ENCODE measurements at regions not wholly inside any gene's neighbourhood (a gene's known extent, or its start where the extent isn't known, plus 50 kb on each side); places are given as distances from the start of the nearest gene placed in this dataset.
A peak's percentile ranks its signal among the peaks of the same experiment; 100 is the strongest.

DNA sequence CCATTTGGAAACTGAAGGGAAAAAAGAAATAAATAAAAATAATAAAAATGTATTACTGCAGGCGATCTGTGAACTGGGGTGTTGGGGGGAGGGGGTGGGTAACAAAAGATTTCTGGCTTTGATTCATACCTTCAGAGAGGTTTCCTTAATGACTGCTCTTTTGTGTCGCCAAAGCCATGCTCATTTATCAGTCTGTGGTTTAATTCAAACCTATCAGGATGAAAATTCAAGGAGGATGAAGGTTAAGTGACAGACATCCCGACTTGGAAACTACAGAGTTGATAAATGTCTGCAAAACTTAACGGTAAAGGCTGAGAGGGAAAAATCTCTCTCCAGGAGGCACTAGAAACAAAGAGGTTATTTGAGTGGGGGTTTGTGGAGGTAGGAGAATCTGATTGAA is 278.2 kb downstream of the PSAT1 start:
- BruUV-seq (replicated peaks): no TSS peak
- TF ChIP-seq, protein P1, sequence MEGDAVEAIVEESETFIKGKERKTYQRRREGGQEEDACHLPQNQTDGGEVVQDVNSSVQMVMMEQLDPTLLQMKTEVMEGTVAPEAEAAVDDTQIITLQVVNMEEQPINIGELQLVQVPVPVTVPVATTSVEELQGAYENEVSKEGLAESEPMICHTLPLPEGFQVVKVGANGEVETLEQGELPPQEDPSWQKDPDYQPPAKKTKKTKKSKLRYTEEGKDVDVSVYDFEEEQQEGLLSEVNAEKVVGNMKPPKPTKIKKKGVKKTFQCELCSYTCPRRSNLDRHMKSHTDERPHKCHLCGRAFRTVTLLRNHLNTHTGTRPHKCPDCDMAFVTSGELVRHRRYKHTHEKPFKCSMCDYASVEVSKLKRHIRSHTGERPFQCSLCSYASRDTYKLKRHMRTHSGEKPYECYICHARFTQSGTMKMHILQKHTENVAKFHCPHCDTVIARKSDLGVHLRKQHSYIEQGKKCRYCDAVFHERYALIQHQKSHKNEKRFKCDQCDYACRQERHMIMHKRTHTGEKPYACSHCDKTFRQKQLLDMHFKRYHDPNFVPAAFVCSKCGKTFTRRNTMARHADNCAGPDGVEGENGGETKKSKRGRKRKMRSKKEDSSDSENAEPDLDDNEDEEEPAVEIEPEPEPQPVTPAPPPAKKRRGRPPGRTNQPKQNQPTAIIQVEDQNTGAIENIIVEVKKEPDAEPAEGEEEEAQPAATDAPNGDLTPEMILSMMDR (conservative IDR thresholded peaks at IDR 0.05; ENCODE audit: low read depth, low read length): no peak
- no peak for TF ChIP-seq EZH2 (IDR thresholded peaks at IDR 0.05; ENCODE audit: borderline replicate concordance, low read depth, low read length, poor library complexity, severe bottlenecking)
- Histone ChIP-seq H3K4me3 (ENCODE audit: low read depth, low read length, poor library complexity, severe bottlenecking) (no peak overlapping the region), H3K4me1 (ENCODE audit: insufficient read depth, low read length, poor library complexity, severe bottlenecking) (peaks cover 13% of the 10 kb centered on the region), H3K27me3 (replicated peaks; ENCODE audit: insufficient read depth, low read depth, low read length, poor library complexity) (peaks cover 71% of the 10 kb centered on the region), H3K9me3 (ENCODE audit: low read depth, low read length, poor library complexity, severe bottlenecking) (no peaks in the 10 kb centered on the region), H3K36me3 (ENCODE audit: insufficient read depth, low read length, poor library complexity, severe bottlenecking) (no peaks in the 10 kb centered on the region), H3K27ac (ENCODE audit: low read depth, low read length, poor library complexity, severe bottlenecking) (no peak overlapping the region)
- no peak for DNase-seq (ENCODE audit: low spot score)
- intact Hi-C loops (cut with micrococcal nuclease; ENCODE audit: unreplicated experiment): no loop called here
- CTCF ChIA-PET: no interaction called here
- POLR2A ChIA-PET (ENCODE audit: low non-redundant PET): no interaction called here

DNA sequence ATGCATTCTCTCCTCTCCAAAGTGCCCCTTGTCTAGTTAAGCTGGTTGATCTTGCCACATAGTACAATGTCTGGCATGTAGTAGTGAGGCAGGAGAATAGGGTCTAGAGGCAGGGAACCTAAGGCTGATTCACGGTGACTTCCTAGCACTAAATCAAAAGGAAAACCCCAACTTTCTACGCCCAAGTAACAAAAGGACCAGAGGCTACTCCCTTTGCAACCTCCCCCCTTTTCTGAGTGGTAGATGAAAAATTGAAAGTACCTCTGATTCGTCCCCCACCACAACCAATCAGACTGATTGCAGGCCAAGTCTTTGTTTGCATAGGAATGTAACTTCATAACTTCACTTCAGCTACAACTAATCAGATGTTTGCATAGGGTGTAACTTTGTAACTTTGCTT is 278.8 kb downstream of the PSAT1 start:
- no peak for DNase-seq (ENCODE audit: low spot score)
- ChIA-PET CTCF (no interaction called here), POLR2A (ENCODE audit: low non-redundant PET) (no interaction called here)
- TF ChIP-seq, protein P1 (conservative IDR thresholded peaks at IDR 0.05; ENCODE audit: low read depth, low read length): no peak
- no peak for TF ChIP-seq EZH2 (IDR thresholded peaks at IDR 0.05; ENCODE audit: borderline replicate concordance, low read depth, low read length, poor library complexity, severe bottlenecking)
- no TSS peak for BruUV-seq (replicated peaks)
- H3K4me3 ChIP-seq (ENCODE audit: low read depth, low read length, poor library complexity, severe bottlenecking): no peak overlapping the region
- H3K27ac ChIP-seq (ENCODE audit: low read depth, low read length, poor library complexity, severe bottlenecking): no peak overlapping the region
- no peaks in the 10 kb centered on the region for H3K36me3 ChIP-seq (ENCODE audit: insufficient read depth, low read length, poor library complexity, severe bottlenecking)
- intact Hi-C loops (cut with micrococcal nuclease; ENCODE audit: unreplicated experiment): no loop called here
- peaks cover 13% of the 10 kb centered on the region for H3K4me1 ChIP-seq (ENCODE audit: insufficient read depth, low read length, poor library complexity, severe bottlenecking)
- H3K9me3 ChIP-seq (ENCODE audit: low read depth, low read length, poor library complexity, severe bottlenecking): no peaks in the 10 kb centered on the region
- peaks cover 71% of the 10 kb centered on the region for H3K27me3 ChIP-seq (replicated peaks; ENCODE audit: insufficient read depth, low read depth, low read length, poor library complexity)

DNA sequence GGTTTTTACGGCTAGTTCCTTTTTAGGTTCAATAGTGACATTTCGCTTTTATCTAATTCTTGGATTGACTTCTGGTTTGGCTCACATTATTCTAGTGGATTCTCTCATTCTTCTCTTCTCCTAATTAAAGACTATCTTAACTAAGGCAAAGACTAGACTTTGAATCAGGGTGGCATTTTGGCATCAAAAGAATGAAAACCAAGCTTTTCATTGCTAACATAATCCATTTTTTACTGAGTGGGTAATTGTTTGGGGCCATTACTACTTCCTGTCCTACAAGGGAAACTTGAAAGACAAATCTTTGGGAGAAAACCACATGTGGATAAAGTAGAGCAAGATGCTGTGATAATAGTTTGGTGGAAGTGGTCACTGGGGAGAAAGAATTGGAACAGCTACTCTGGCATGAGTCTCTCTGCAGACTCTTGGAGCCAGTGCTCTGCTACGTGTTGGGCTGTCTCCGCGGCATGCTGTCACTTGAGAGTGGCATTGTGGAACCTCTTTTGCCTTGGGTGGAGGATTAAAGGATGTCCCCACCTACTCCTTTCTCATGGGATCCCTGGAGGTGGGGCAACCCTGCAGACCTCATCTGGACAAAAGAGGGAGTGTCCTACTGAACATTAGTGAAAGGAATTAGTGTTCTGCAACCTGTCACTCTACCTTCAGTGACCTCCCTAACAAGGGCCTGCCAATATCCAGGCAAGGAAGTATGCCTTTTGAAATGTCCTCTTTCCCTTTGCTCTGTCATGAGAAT is 280.4 kb downstream of the PSAT1 start:
- intact Hi-C loops (cut with micrococcal nuclease; ENCODE audit: unreplicated experiment): no loop called here
- ChIA-PET POLR2A (ENCODE audit: low non-redundant PET) (no interaction called here), CTCF (no interaction called here)
- no peaks in the 10 kb centered on the region for H3K9me3 ChIP-seq (ENCODE audit: low read depth, low read length, poor library complexity, severe bottlenecking)
- H3K4me3 ChIP-seq (ENCODE audit: low read depth, low read length, poor library complexity, severe bottlenecking): no peak overlapping the region
- TF ChIP-seq EZH2 (IDR thresholded peaks at IDR 0.05; ENCODE audit: borderline replicate concordance, low read depth, low read length, poor library complexity, severe bottlenecking): no peak
- TF ChIP-seq, protein P1 (conservative IDR thresholded peaks at IDR 0.05; ENCODE audit: low read depth, low read length): no peak
- no TSS peak for BruUV-seq (replicated peaks)
- no peaks in the 10 kb centered on the region for H3K36me3 ChIP-seq (ENCODE audit: insufficient read depth, low read length, poor library complexity, severe bottlenecking)
- H3K27me3 ChIP-seq (replicated peaks; ENCODE audit: insufficient read depth, low read depth, low read length, poor library complexity): peaks cover 72% of the 10 kb centered on the region
- peak; percentile 85 for DNase-seq (ENCODE audit: low spot score)
- peaks cover 13% of the 10 kb centered on the region for H3K4me1 ChIP-seq (ENCODE audit: insufficient read depth, low read length, poor library complexity, severe bottlenecking)
- H3K27ac ChIP-seq (ENCODE audit: low read depth, low read length, poor library complexity, severe bottlenecking): no peak overlapping the region

Data from A673 (cell line).